DMS 273 (cell line): ENCODE measurements at regions not wholly inside any gene's neighbourhood (a gene's known extent, or its start where the extent isn't known, plus 50 kb on each side); places are given as distances from the start of the nearest gene placed in this dataset.
"Not testable (repeated sequence)": the region's sequence is repeated elsewhere in the genome, so short reads cannot be mapped to it uniquely, and the experiment has no call there.

Source experiments
- DNase-seq: peaks from one replicate; lab custom pipeline; 2025; ENCODE audit not compliant: unreplicated experiment; lab: John Stamatoyannopoulos, UW

DNA sequence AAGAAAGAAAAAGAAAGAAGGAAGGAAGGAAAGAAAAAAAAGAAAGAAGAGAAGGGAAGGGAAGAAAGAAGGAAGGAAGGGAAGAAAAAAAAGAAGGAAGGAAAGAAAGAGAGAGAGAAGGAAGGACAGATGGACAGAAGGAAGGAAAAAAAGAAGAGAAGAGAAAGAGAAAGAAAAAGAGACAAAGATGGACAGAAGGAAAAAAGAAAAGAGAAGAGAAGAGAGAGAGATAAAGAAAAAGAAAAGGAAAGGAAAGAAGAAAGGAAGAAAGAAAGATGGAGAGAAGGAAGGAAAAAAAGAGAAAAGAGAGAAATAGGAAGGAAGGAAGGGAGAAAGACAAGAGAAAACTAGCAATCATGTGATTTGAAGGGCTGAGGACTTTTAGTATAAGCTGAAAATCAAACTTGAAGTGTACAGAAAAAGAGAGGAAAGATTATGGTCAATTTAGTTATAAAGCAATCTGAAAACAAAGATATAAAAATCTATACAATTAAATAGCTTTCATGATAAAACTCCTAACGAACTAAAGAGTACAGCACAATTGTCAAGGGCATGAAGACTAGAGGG, 115.3 kb downstream of the LTN1 start:
- no peak for DNase-seq

DNA sequence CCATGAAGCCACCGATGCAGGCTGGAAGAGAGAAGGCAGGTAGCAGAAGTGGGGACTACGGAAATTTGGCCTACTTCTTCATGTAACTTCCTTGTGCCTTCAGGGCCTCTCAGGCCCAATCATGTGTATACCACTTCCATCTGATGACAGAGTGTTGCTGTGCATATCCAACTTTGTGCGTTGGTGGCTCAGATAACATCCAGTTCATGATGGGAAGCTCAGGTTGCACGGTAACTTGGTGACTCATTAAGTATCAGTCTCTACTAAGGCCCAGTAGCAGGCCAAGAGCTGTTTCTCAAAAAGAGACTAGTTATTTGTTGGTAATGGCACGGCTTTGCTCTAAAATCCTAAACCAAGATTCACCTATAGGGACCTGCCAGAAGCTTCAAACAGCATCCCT, 117.6 kb downstream of the LTN1 start:
- DNase-seq = no peak

DNA sequence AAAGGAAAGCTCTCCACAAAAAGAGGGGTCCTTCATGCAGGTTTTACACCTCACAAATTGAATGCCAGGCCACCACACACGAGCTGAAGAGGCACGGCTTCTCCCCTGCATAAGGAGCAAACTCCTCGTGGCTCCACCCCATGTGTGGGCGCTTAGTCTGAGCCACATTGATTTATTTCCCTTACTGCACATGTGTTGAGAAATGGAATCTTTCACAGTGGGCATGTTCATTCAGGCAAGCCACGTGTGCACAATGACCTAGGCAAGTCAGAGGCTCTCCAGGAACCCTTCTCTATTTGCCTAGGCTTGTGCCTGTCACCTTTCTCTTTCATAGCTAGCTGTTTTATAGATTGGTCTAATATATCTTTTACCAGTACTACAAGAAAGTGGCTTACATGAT, 120.5 kb downstream of the LTN1 start:
- no peak for DNase-seq

DNA sequence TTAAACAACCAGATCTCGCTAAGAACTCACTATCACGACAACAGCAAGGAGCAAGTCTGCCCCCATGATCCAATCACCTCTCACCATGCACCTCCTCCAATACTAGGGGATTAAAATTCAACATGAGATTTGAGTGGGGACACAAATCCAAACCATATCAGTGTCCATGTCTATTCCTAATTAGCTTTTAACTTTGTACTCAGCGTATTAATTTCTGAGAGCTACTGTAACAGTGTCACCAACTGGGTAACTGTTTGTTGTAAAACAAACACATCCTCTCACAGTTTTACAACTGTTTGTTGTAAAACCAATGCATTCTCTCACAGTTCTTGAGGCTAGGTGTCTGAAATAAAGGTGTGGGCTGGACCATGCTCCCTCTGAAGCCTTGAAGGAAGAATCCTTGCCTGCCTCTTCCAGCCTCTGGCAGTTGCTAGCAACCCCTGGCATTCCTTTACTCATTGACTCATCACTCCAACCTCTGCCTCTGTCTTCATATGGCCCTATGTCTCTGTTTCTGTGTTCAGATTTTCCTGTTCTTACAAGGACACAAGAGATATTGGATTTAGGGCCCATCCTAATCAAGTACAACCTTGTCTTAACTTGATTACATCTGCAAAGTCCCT, 121.2 kb downstream of the LTN1 start:
- no peak for DNase-seq

DNA sequence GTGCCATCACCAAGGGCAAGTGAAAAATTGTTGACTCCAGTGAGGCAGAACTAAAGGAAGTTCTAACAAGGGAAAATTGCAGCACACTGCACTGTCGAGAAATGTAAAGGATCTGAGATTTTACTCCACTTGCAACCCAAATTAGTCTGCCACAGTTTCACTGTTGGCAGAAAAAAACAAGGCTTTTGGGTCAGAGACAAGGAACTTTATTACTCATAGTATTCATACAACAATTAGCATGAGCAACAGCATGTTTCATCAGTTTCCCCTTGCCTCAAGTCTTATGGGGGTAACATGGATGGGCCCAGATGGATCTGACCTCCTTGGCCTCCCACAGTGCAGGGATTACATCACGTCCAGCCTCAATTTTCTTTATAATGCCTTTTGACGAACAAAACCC, 125.3 kb downstream of the LTN1 start:
- no peak for DNase-seq

DNA sequence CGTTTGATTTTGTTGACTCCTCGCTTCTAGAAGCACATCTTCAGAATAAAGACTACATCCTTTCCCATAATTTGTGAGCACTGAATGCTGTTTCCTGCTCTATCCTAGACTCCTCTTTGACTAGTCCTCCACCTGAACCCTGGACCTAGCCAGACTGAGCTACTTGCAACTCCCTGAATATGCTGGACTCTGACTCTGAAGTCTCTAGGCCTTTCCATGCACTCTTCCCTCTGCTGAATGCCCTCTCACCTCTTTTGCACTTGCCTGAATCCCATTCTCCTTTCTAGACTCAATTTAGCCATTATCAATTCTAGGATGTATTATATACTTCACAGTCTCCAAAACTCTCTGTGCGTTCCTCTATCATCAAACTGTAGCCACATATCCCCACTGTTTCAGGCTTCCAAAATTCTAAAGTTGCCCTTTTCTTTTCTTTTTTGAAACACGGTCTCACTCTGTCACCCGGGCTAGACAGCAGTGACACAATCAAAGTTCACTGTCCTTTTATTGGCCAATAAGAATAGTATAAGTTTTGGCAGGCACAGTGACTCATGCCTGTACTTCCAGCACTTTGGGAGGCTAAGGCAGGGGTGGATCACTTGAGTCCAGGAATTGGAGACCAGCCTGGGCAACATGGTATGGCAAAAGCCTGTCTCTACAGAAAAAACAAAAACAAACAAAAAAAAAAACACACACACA, 127.0 kb downstream of the LTN1 start:
- no peak for DNase-seq

DNA sequence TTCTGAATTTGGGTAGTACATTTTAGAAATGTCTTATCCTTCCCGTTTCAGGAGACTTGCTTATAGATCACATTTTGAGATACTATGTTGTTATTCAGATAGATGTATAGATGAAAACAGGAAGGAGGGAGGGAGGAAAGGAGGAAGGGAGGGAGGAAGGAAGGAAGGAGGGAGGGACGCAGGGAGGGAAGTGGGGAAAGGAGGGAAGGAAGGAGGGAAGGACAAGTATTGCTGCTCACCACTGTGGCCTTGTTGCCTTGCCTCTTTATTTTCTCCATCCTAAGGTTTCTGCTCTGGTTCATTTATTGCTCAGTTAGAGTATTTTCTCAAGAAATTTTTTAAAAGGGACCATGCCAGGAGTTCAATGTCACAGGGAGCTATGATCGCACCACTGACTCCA, 134.3 kb downstream of the LTN1 start:
- no peak for DNase-seq

DNA sequence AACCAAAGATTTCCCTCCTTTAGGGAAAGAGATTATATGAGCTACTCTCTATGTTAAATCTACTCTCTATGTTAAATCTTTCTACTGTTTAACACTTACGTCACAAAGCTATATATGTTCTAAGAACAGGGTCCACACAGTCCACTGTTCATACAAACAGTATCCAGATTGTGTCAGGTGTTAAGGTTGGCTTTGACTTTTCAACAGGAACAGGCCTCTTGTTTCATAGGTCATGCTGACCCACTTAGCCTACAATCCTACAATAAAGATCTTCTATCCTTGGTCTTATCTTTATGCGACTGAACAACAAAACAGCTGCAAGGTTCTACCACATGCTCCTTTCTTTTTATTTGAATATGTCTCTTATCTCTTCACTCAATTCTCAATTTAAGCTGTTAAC, 134.9 kb downstream of the LTN1 start:
- DNase-seq = no peak

DNA sequence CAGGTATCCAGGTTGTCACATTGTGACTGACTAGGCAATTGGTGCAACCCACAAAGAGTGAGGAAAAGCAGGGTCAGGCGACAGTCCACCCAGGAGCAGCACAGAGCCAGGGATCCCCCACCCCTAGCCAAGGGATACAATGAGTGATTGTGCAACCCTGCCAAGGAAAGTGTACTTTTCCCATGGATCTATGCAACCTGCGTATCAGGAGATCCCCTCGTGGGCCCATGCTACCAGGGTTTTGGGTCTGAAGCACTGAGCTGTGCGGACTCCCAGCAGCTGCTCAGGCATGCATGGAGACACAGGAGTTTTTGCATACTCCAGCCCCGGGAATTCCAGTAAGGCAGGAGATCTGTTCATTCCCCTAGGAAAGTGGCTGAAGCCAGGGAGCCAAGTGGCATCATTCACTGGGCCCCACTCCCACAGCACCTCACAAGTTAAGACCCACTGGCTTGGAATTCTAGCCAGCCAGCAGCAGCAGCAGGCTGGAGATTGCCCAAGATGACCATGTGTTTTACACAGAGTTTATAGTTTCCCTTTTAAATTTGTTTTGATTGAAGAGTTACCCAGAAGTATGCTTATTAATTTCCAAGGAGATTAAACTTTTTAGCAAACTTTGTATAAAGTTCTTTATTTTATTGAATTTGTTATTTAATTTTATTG, 136.0 kb downstream of the LTN1 start:
- no peak for DNase-seq

DNA sequence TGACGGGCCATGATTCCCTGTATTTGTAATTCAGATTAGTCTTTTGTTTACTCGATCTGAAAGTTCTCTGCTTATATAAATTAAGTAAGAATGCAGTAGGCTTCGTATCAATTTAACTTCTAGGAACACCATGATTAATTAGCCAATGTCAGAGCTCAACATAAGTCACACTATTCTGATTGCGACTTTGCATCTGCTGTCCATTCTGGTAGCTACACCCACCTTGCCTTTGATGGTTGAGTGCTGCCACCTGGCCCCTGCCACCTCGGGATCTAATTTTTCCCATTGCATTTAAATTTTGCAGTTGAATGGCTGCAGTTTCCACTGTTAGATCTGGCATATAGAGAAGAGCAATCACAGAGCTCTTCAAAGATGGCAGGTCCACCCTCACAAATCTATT, 140.0 kb downstream of the LTN1 start:
- DNase-seq = no peak

DNA sequence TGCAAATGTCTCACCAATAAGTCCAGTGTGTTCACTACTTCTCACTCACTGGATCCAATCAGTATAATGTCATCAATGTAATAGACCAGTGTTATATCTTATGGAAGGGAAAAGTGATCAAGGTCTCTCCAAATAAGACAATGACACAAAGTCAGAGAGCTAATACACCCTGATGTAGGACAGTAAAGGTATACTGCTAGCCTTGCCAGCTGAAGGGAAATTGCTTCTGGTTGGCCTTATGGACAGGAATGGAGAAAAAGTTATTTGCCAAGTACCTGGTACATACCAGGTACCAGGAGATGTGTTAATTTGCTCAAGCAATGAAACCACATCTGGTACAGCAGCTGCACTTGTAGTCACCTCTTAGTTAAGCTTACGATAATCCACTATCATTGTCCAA, 141.0 kb downstream of the LTN1 start:
- no peak for DNase-seq

DNA sequence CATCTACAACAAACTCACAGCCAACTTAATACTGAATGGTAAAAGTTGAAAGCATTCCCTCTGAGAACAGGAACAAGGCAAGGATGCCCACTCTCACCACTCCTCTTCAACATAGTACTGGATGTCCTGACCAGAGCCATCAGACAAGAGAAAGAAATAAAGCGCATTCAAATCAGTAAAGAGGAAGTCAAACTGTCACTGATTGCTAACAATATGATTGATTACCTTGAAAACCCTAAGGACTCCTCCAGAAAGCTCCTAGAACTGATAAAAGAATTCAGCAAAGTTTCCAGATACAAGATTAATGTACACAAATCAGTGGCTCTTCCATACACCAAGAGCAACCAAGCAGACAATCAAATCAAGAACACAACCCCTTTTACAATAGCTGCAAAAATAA, 153.4 kb downstream of the LTN1 start:
- DNase-seq = not testable (repeated sequence)

DNA sequence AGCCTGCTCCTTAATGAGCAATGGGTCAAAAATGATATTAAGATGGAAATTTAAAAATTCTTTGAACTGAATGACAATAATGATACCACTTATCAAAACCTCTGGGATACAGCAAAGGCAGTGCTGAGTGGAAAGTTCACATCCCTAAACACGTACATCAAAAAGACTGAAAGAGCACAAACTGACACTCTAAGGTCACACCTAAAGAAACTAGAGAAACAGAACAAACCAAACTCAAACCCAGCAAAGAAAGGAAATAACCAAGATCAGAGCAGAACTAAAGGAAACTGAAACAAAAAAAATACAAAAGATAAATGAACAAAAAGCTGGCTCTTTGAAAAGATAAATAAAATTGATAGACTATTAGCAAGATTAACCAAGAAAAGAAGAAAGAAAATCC, 155.3 kb downstream of the LTN1 start:
- DNase-seq = not testable (repeated sequence)

DNA sequence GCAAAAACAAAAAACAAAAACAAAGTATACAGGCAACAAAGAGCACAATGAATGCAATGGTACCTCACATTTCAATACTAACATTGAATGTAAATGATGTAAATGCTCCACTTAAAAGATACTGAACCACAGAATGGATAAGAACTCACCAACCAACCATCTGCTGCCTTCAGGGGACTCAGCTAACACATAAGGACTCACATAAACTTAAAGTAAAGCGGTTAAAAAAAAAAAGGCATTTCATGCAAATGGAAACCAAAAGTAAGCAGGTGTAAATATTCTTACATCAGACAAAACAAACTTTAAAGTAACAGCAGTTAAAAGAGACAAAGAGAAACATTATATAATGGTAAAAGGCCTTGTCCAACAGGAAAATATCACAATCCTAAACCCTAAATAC, 156.1 kb downstream of the LTN1 start:
- DNase-seq = not testable (repeated sequence)

DNA sequence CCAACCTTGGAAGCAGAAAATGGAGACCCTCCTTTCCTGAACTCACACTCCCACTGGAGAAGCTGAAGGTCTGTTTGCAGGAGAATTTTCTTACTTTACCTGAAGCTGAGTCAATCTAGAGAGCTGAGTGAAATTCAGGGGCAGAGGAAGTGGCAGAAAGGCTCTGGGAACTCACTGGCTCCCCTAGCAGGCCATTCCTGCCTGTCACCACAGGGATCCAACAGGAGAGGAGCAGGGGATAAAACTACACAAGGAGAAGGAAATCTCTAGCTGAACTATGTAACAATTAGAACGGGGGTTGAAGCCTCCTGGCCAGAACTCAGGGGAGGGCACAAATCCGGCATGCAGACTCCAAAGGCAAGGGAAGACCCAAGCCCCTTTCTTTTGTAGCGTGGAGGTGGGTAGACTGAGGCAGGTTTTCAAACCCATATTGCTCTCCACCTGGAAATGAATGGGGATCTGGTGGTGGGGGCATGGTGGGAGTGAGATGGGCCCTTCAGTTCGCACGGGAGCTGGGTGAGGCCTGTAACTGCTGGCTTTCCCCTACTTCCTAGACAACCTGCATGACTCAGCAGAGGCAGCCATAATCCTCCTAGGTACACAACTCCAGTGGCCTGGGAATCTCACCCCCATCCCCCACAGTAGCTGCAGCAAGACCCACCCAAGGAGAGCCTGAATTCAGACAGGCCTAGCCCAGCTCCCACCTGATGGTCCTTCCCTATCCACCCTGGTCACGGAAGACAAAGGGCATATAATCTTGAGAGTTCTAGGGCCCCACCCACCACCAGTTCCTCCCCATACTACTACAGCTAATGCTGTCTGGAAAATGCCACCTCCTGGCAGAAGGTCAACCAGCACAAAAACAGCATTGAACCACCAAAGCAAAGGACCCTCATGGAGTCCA, 158.1 kb downstream of the LTN1 start:
- DNase-seq = no peak

DNA sequence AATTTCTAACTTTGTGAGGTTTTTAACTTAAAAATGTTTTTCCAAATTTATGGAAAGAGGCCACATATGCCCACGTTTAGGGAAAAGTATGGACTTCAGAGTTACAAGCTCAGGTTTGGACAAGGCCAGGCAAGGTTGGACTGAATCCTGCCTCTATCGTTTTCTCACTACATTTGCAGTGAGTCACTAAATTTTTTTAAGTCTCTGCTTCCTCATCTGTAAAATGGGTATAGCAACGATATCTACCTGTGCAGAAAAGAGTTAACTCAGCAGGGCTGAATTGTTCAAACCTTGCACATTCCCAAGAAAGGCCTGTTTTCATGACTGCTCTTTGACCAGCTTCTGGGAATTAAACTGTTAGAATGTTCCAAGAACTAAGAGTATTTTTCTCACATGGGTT, 159.1 kb downstream of the LTN1 start:
- no peak for DNase-seq

DNA sequence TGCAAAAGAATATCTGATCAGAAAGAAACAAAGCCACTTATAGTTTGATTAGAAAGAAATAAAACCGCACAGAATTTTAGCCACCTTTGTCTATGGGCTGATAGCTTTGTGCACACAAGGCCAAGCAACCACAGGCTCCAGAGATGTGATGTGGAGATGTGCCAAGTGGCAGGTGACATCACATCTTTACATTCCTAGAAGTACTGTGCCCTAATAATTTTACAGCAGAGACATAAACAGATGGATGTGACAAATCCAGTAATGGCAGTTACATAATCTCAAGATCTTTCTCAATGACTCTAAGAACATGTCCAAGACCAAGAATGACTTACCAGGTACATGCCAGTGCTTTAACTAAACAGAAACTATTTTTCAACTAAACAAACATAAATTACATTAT, 159.5 kb downstream of the LTN1 start:
- DNase-seq = no peak

DNA sequence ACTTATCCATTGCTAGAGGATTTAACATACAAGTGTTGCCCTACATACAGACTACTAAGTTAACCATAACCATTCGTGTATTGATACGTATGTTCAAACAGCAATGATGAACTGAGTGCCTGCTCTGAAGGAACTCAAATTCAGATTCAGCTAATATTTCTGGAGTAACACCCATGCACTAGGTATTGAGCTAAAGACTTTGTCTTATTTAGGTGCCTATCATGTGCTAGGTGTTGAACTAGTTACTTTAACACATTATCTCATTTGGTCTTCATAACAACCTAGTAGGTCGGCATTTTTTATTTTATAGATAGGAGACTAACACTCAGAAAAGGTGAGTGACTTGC, 160.0 kb downstream of the LTN1 start:
- no peak for DNase-seq

DNA sequence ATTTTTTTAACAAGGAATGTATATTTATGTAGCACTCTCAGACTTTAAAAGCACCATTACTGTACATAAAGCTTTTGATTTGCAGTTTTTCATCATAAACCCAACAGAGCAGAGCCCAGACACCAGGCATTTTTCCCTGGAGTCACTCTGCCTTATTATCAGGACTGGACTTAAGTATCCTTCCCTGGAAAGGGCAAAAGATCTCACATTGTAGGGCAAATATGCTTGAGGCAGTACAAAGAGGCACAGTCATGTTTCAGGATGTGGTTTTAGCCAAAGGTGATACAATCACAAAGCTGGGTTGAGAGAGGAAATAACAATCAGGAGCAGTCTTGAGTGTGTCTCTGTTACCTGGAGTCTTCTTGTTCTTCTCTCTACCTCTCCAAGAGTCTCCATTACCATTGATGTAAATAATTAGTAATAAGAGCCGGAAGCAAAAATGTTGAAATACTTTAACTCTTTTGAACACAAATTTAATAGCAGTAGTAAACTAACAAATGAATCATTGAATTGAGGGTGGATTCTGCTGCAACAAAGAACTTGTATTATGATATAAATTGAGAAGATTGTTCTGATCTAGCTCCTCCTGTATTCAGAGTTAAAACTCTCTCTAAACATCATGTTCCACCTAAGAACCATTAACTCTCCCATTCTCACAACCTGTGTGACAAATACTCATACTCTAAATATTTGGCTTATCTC, 160.5 kb downstream of the LTN1 start:
- DNase-seq = no peak

DNA sequence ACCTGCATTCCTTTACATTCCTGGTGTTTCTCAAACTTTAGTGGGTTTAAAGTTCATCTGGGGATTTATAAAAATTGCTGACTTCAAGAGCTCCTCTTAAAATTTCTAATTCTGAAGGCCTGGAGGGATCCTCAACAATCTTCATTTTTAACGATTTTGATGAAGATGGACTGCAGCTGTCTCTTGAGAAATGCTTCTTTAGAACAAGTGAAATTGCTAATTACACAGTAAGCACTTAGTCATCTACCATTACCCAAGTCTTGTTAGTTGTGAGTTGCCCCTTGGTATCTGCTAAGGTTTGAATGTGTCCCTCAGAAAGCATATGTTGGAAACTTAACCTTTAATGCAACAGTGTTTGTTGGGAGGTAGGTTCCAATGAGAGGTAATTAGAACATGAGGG, 163.7 kb downstream of the LTN1 start:
- DNase-seq = no peak

DNA sequence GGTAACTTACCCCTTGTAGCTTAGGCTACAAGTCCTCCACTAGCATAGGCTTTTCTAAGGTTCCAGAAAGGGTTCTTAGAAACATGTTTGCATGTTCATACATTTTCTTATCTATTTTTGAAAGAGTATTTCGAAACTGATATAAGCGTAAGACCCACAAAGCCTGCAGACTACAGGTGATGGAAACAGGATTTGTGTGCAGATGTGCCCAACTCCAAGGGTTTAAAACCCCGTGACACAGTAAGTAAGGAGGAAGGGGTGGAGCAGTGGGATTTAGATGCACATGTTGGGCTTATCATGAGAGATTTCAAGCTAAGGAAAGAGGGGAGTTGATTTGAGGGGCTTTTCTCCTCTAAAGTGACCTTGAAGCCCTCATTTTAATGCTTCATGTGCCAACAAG, 164.7 kb downstream of the LTN1 start:
- no peak for DNase-seq
